ENCODE measurements at regions not wholly inside any gene's neighbourhood (a gene's known extent, or its start where the extent isn't known, plus 50 kb on each side); places are given as distances from the start of the nearest gene placed in this dataset.
"Not testable (repeated sequence)": the region's sequence is repeated elsewhere in the genome, so short reads cannot be mapped to it uniquely, and the experiment has no call there.

DNA sequence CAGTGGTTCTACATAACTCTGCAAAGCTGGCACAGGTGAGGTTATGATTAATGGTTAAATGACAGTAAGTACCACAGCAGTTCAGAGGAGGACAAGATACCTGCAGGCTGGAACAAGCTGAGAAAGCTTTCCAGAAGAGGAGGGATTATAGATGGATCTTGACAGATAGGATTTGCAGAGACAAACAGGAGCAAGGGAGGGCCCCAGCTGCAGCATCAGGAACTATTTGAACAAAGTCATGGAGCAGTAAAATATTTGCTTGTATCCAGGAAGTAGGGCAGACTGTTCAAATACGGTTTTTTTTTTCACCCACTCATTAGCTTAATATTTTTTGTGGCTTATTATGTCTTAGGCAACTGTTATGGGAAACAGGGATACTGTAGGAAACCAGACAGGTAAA is 144.4 kb upstream of the MAN1A1 start:
- intact Hi-C loops (cut with DNase I), result no loop called here
- Histone ChIP-seq H3K27ac (no peak overlapping the region), H3K4me3 (no peak overlapping the region)

DNA sequence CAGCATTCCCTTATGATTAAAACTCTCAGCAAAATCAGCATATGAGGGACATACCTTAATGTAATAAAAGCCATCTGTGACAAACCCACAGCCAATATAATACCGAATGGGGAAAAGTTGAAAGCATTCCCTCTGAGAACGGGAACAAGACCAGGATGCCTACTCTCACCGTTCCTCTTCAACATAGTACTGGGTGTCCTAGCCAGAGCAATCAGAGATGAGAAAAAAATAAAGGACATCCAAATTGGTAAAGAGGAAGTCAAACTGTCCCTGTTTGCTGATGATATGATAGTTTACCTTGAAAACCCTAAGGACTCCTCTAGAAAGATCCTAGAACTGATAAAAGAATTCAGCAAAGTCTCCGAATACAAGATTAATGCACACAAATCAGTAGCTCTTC is 141.6 kb upstream of the MAN1A1 start:
- H3K27me3 ChIP-seq; DNase-seq (ENCODE audit: low spot score in 2 of 2); H3K36me3 ChIP-seq; H3K4me3 ChIP-seq; intact Hi-C loops (cut with DNase I); H3K4me1 ChIP-seq; H3K27ac ChIP-seq: not testable (repeated sequence)
- H3K9me3 ChIP-seq, result peaks cover 0 to 16% of the 10 kb centered on the region in 2 donors

More for the DNA sequence above, 144.4 kb upstream of the MAN1A1 start:
- no peaks in the 10 kb centered on the region for H3K27me3 ChIP-seq
- DNase-seq (ENCODE audit: low spot score in 2 of 2), result no peak
- H3K36me3 ChIP-seq, result no peaks in the 10 kb centered on the region
- TF ChIP-seq, protein P1, sequence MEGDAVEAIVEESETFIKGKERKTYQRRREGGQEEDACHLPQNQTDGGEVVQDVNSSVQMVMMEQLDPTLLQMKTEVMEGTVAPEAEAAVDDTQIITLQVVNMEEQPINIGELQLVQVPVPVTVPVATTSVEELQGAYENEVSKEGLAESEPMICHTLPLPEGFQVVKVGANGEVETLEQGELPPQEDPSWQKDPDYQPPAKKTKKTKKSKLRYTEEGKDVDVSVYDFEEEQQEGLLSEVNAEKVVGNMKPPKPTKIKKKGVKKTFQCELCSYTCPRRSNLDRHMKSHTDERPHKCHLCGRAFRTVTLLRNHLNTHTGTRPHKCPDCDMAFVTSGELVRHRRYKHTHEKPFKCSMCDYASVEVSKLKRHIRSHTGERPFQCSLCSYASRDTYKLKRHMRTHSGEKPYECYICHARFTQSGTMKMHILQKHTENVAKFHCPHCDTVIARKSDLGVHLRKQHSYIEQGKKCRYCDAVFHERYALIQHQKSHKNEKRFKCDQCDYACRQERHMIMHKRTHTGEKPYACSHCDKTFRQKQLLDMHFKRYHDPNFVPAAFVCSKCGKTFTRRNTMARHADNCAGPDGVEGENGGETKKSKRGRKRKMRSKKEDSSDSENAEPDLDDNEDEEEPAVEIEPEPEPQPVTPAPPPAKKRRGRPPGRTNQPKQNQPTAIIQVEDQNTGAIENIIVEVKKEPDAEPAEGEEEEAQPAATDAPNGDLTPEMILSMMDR (IDR thresholded peaks at IDR 0.05), result no peak
- H3K4me1 ChIP-seq, result no peaks in the 10 kb centered on the region
- H3K9me3 ChIP-seq, result peaks cover 0 to 7% of the 10 kb centered on the region in 2 donors

DNA sequence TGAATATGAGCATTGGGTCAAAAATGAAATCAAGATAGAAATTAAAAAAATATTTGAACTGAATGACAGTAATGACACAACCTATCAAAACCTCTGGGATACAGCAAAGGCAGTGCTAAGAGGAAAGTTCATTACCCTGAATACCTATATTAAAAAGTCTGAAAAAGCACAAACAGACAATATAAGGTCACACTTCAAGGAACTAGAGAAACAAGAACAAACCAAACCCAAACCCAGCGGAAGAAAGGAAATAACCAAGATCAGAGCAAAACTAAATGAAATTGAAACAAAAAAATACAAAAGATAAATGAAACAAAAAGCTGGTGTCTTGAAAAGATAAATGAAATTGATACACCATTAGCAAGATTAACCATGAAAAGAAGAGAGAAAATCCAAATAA is 140.5 kb upstream of the MAN1A1 start:
- H3K27ac ChIP-seq; DNase-seq (ENCODE audit: low spot score in 2 of 2); intact Hi-C loops (cut with DNase I); H3K27me3 ChIP-seq; H3K4me3 ChIP-seq; H3K4me1 ChIP-seq; H3K36me3 ChIP-seq: not testable (repeated sequence)
- peaks cover 0 to 16% of the 10 kb centered on the region in 2 donors for H3K9me3 ChIP-seq

DNA sequence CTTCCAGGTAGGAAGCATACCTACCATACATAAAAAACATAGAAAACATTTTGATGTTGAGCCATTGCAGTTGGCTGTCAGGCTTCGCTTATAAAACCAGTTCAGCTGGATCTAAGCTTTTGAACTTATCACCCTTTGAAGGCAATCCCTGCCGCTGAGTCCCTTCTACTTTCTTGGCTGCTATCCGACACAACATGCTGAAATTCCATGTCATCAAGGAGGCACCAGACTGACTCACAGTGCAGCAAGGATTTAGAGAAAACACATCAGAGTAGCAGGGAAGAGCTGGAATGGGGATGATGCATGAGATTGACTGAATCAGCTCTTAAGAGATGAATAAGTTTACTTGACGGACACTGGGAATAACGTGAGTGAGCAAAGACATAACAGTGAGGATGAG is 135.0 kb upstream of the MAN1A1 start:
- Histone ChIP-seq H3K27ac (no peak overlapping the region), H3K4me3 (no peak overlapping the region), H3K36me3 (no peaks in the 10 kb centered on the region), H3K27me3 (no peaks in the 10 kb centered on the region), H3K9me3 (peaks cover 0 to 9% of the 10 kb centered on the region in 2 donors), H3K4me1 (no peaks in the 10 kb centered on the region)
- TF ChIP-seq, protein P1 (IDR thresholded peaks at IDR 0.05), result no peak
- intact Hi-C loops (cut with DNase I), result no loop called here
- DNase-seq (ENCODE audit: low spot score in 2 of 2), result no peak

DNA sequence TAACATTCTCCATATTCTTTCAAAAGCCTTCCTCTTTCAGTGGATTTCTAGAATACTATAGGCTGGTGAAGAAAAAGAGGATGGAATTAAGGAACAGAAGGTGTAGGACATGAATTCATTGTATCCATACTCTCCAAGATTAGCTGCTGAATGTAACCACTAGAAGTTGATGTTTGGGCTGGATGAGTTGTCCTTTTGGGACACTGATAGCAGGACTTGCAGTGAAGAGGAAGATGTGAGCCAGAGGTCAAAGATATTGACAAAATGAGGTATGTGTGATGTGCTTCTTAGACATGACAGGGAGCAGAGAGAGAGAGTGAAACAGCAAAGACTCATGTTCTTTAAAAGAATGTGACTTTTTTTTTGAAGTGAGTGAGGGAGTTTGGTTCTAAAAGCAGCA is 134.3 kb upstream of the MAN1A1 start:
- no peaks in the 10 kb centered on the region for H3K36me3 ChIP-seq
- H3K4me3 ChIP-seq, result no peak overlapping the region
- TF ChIP-seq, protein P1 (IDR thresholded peaks at IDR 0.05), result no peak
- H3K4me1 ChIP-seq, result no peaks in the 10 kb centered on the region
- no peak for DNase-seq (ENCODE audit: low spot score in 2 of 2)
- H3K27ac ChIP-seq, result no peak overlapping the region
- peaks cover 0 to 8% of the 10 kb centered on the region in 2 donors for H3K9me3 ChIP-seq
- intact Hi-C loops (cut with DNase I), result no loop called here
- H3K27me3 ChIP-seq, result no peaks in the 10 kb centered on the region

DNA sequence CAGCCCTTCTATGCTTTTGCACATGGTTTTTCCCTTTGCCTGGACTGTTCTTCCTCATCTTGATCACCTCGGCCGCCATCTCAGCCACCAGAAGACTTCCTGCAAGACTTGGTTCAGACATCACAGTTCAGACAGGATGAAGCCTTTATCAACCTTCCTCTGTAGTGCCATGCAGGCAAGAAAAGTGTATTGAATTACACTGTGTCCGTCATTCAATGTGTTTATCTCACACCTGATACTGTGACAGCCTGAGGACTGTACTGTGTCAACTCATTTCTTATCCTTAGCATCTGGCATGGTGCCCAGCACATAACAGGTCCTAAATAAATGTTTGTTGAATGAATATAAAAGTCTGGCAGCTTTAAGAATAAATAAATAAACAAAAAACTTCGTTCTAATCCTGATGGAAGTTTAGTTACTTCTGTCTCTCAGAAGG is 133.3 kb upstream of the MAN1A1 start:
- no peak for DNase-seq (ENCODE audit: low spot score in 2 of 2)
- peaks cover 0 to 4% of the 10 kb centered on the region in 2 donors for H3K9me3 ChIP-seq
- TF ChIP-seq, protein P1 (IDR thresholded peaks at IDR 0.05), result no peak
- no peak overlapping the region for H3K27ac ChIP-seq
- H3K4me3 ChIP-seq, result no peak overlapping the region
- intact Hi-C loops (cut with DNase I), result no loop called here
- no peaks in the 10 kb centered on the region for H3K27me3 ChIP-seq
- H3K4me1 ChIP-seq, result no peaks in the 10 kb centered on the region
- no peaks in the 10 kb centered on the region for H3K36me3 ChIP-seq

DNA sequence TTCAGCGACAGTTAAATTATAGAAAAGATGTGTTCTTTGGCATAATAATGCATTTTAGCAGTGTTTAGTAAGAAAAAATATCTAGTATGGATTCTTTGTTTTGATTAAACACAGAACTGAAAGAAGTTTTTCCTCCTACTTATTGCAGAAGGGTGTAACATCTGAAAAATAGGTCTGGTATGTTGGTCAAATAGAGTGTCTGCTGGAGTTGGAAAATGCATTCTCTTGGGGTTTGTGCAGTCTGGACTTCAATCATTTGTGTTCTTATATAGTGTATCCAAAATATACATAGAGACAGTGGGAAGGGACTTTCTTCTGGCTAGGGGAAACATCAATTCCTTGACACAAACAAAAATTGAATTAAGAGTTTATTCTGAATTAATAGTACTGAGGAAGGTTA is 132.4 kb upstream of the MAN1A1 start:
- intact Hi-C loops (cut with DNase I), result no loop called here
- Histone ChIP-seq H3K27ac (no peak overlapping the region), H3K4me1 (no peaks in the 10 kb centered on the region), H3K27me3 (no peaks in the 10 kb centered on the region), H3K4me3 (no peak overlapping the region), H3K36me3 (no peaks in the 10 kb centered on the region), H3K9me3 (no peaks in the 10 kb centered on the region)
- TF ChIP-seq, protein P1 (IDR thresholded peaks at IDR 0.05), result no peak
- DNase-seq (ENCODE audit: low spot score in 2 of 2), result no peak

Measured in ascending aorta (tissue), 2 donors.